SJCRH30 (cell line): ENCODE measurements at regions not wholly inside any gene's neighbourhood (a gene's known extent, or its start where the extent isn't known, plus 50 kb on each side); places are given as distances from the start of the nearest gene placed in this dataset.

Experiments
- DNase-seq, 2 experiments: peaks; one replicate each; pipeline ENCODE4 v3.0.0-alpha.2; 2015 to 2020
- H3K27ac ChIP-seq: fragments of 250-450 bp; sonication (Bioruptor Pico); 2 replicates; pipeline ENCODE4 v1.5.1; 2020; ENCODE audit warnings: mild to moderate bottlenecking, moderate library complexity
- H3K27me3 ChIP-seq: fragments of 250-450 bp; sonication (Bioruptor Pico); 2 replicates; pipeline ENCODE4 v1.5.1; 2020; ENCODE audit warnings: mild to moderate bottlenecking, moderate library complexity
- H3K36me3 ChIP-seq: fragments of 250-450 bp; sonication (Bioruptor Pico); 2 replicates; pipeline ENCODE4 v1.5.1; 2020; ENCODE audit warnings: mild to moderate bottlenecking, moderate library complexity
- H3K4me1 ChIP-seq: fragments of 250-450 bp; sonication (Bioruptor Pico); 2 replicates; pipeline ENCODE4 v1.5.1; 2020; ENCODE audit warnings: mild to moderate bottlenecking, moderate library complexity
- H3K4me3 ChIP-seq: fragments of 250-450 bp; sonication (Bioruptor Pico); 2 replicates; pipeline ENCODE4 v1.5.1; 2020; ENCODE audit warnings: mild to moderate bottlenecking, moderate library complexity
- H3K9me3 ChIP-seq: fragments of 250-450 bp; sonication (Bioruptor Pico); replicated peaks from 2 replicates; pipeline ENCODE4 v1.5.1; 2020; ENCODE audit warnings: mild to moderate bottlenecking, moderate library complexity

DNA sequence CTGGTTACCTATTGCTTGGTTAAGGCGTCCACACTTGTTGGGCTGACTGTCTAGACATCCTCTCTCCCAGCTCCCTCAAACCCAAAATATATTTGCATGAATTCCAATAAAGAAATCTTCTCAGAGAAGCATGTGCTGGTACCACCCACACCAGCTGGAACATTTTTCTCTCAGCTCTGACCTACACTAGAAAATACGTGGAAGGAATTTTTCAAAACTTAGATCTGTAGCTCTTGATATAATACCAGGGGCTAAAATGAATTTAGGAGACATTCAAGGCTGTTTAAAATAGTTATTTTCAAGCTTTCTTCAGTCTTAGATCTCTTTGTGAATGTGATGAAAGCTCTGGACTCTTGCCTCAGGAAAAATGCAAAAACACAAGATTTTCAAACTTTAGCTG lies 590.4 kb downstream of the PDCD6IP start:
- no peak for DNase-seq
- H3K9me3 ChIP-seq: no peaks in the 10 kb centered on the region
- no peaks in the 10 kb centered on the region for H3K4me1 ChIP-seq
- no peaks in the 10 kb centered on the region for H3K27me3 ChIP-seq
- H3K27ac ChIP-seq: no peak overlapping the region
- no peak overlapping the region for H3K4me3 ChIP-seq
- H3K36me3 ChIP-seq: no peaks in the 10 kb centered on the region

DNA sequence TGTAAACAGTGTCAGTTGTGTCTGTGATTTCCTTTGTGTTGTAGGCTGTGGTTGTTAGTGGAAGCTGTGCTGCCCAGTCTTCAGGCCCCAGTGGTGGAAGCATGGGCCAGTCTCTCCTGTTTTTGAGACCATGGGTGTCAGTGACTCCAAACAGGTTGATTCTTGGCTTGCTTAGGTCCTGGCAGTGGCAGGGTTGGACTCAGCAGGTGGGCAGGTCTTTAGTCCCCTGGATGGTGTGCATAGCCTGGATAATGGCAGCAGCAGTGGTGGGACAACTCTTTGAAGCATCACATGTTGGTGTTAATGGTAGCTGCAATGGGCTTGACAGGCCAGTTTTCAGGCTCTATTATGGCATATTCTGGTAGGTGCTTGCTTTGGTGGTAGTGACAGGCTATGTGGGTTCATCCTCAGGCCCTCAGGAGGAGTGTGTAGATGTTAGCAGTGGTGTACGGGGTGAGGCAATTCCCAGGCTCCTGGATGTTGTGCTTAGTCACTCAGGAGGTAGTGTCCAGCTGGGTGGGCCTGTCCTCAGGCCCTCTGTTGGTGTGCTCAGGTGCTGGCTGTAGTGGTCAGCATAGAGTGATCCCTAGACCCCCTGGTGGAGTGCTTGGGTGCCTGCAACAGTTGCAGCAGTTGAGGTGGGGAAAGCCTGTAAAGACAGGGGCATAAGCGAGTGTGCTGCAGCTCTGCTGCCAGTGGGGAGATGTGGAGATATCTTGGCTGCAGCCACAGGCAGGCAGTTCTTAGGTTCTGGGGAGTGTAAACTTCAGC lies 596.7 kb downstream of the PDCD6IP start:
- no peak overlapping the region for H3K27ac ChIP-seq
- DNase-seq: no peak
- H3K36me3 ChIP-seq: no peaks in the 10 kb centered on the region
- no peak overlapping the region for H3K4me3 ChIP-seq
- H3K4me1 ChIP-seq: no peaks in the 10 kb centered on the region
- H3K27me3 ChIP-seq: no peaks in the 10 kb centered on the region
- H3K9me3 ChIP-seq: no peaks in the 10 kb centered on the region

DNA sequence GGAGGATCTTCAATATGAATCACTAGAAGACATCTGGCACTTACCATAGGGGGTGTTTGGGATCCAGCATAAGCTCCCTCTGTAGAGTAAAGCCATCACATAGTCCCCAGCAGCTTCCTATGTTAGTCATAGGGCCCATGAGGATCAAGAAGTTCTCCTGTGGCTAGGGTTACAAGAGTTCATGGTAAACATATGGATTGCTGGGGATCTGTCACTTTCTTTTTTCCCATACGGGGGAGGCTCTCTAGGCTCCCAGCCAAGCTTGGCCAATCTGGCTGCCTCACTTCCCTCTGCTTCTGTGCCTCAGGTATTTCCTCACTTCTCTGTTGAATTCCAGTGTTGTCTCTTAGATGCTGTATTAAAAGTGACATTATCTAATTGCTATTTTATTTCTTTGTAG lies 597.9 kb downstream of the PDCD6IP start:
- no peak overlapping the region for H3K27ac ChIP-seq
- no peak for DNase-seq
- H3K4me1 ChIP-seq: no peaks in the 10 kb centered on the region
- H3K9me3 ChIP-seq: no peaks in the 10 kb centered on the region
- H3K4me3 ChIP-seq: no peak overlapping the region
- H3K36me3 ChIP-seq: no peaks in the 10 kb centered on the region
- no peaks in the 10 kb centered on the region for H3K27me3 ChIP-seq

- no peak overlapping the region for H3K4me3 ChIP-seq
- no peaks in the 10 kb centered on the region for H3K36me3 ChIP-seq
- DNase-seq: no peak
- H3K27ac ChIP-seq: no peak overlapping the region
- H3K4me1 ChIP-seq: no peaks in the 10 kb centered on the region
- H3K27me3 ChIP-seq: no peaks in the 10 kb centered on the region
- H3K9me3 ChIP-seq: no peaks in the 10 kb centered on the region
Observed at GRCh38 chr3:34396956-34397355, 598.5 kb downstream of the PDCD6IP start.

DNA sequence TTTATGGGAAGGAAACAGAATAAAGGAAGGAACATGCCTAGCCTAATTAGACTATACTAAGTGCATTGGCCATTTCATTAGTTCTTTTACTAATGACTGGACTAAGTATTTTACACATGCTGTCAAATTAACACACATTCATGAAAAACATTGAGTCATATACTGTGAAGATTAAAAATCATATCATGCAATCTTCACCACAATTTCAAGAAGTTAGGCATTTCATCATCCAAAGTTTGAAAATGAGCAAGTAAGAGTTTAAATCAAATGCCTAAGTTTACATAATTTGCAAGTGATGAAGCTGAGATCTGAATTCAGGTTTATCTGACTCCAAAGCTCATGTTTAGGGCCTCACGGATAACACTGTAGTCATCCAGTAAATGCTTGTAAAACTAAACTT lies 601.0 kb downstream of the PDCD6IP start:
- DNase-seq: no peak
- H3K4me1 ChIP-seq: no peaks in the 10 kb centered on the region
- no peaks in the 10 kb centered on the region for H3K36me3 ChIP-seq

DNA sequence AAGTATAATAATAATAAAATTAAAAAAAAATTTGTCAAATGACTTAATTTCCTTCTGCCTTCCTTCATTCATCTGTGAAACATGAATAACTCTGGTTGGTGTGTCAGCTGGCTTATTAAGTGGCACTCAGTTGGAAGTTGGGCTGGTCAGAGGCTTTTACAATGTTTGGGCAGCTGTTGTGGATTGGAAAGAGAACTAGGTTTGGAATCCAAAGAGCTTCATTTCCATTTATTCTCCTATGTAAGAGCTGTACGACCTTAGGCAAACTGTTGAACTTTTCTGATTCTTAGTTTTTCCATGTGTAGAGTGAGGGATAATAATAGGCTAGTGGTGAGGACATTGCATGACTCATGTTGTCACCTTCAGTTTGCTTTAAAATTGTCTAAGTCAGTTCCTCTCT lies 606.7 kb downstream of the PDCD6IP start:
- Histone ChIP-seq H3K4me1 (peaks cover 5% of the 10 kb centered on the region), H3K27ac (peak overlapping the region; percentile 35; the same call in 1 of the 2 replicates), H3K9me3 (no peaks in the 10 kb centered on the region), H3K36me3 (no peaks in the 10 kb centered on the region), H3K4me3 (no peak overlapping the region), H3K27me3 (no peaks in the 10 kb centered on the region)
- peak; percentile 51 to 80 for DNase-seq

More for the DNA sequence above, 601.0 kb downstream of the PDCD6IP start:
- Histone ChIP-seq H3K27ac (no peak overlapping the region), H3K4me3 (no peak overlapping the region), H3K9me3 (no peaks in the 10 kb centered on the region), H3K27me3 (no peaks in the 10 kb centered on the region)

GRCh38 chr3:34407281-34407680 lies 608.9 kb downstream of the PDCD6IP start:
- H3K27ac ChIP-seq: no peak overlapping the region
- no peaks in the 10 kb centered on the region for H3K9me3 ChIP-seq
- no peaks in the 10 kb centered on the region for H3K36me3 ChIP-seq
- DNase-seq: no peak
- H3K4me3 ChIP-seq: no peak overlapping the region
- H3K27me3 ChIP-seq: no peaks in the 10 kb centered on the region
- peaks cover 5% of the 10 kb centered on the region for H3K4me1 ChIP-seq

- H3K27me3 ChIP-seq: no peaks in the 10 kb centered on the region
- no peak overlapping the region for H3K4me3 ChIP-seq
- DNase-seq: no peak
- H3K4me1 ChIP-seq: peaks cover 5% of the 10 kb centered on the region
- no peaks in the 10 kb centered on the region for H3K36me3 ChIP-seq
- no peak overlapping the region for H3K27ac ChIP-seq
- no peaks in the 10 kb centered on the region for H3K9me3 ChIP-seq
Observed at GRCh38 chr3:34408088-34408487, 609.7 kb downstream of the PDCD6IP start.

- Histone ChIP-seq H3K27me3 (no peaks in the 10 kb centered on the region), H3K27ac (no peak overlapping the region), H3K9me3 (no peaks in the 10 kb centered on the region), H3K4me1 (no peaks in the 10 kb centered on the region), H3K36me3 (no peaks in the 10 kb centered on the region), H3K4me3 (no peak overlapping the region)
- no peak for DNase-seq
Observed at GRCh38 chr3:34411596-34411995, 613.2 kb downstream of the PDCD6IP start.

DNA sequence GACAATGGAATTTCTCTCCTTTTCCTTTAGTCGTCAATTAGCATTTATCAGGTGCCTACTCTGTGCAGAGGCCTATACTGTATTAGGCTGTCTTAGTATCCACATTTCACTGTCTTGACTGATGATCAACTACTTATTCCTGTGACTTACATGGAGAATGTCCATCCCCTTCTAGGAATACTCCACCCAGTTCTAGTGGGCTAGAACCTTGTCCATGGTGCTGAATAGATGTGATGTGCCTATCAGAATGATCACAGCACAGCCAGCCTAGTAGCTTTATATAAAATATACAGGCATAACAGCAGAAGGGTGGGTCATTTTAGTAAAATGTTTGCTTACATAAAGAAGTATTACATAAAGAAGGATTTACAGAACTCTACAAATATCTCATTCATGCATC lies 621.4 kb downstream of the PDCD6IP start:
- Histone ChIP-seq H3K4me1 (no peaks in the 10 kb centered on the region), H3K4me3 (no peak overlapping the region), H3K27me3 (no peaks in the 10 kb centered on the region), H3K27ac (no peak overlapping the region), H3K9me3 (no peaks in the 10 kb centered on the region), H3K36me3 (no peaks in the 10 kb centered on the region)
- peak; percentile 13 to 53 for DNase-seq

- no peaks in the 10 kb centered on the region for H3K36me3 ChIP-seq
- H3K27ac ChIP-seq: no peak overlapping the region
- no peaks in the 10 kb centered on the region for H3K27me3 ChIP-seq
- H3K4me1 ChIP-seq: no peaks in the 10 kb centered on the region
- no peaks in the 10 kb centered on the region for H3K9me3 ChIP-seq
- no peak for DNase-seq
- H3K4me3 ChIP-seq: no peak overlapping the region
Observed at GRCh38 chr3:34421762-34422161, 623.3 kb downstream of the PDCD6IP start.

DNA sequence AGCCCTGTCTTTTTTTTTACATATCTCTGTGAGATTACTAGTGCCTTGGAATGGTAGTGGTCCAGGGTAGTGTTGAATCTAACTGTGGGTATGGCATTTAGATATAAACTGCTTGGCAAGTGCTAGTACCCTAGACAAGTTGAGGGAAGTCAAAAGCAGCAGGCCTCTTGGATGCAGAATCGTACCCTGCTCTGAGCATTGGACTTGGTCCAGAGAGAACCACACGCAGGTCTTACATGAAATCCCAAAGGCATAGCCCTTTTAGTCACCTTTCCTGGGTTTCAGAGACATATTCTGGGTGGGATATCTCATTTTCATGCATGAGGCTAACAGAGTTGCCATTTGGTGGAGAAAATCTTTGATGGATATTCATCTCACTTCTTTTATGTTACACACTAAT lies 641.4 kb downstream of the PDCD6IP start:
- Histone ChIP-seq H3K27ac (no peak overlapping the region), H3K4me1 (no peaks in the 10 kb centered on the region), H3K27me3 (no peaks in the 10 kb centered on the region), H3K36me3 (no peaks in the 10 kb centered on the region), H3K4me3 (no peak overlapping the region), H3K9me3 (no peaks in the 10 kb centered on the region)
- no peak for DNase-seq

DNA sequence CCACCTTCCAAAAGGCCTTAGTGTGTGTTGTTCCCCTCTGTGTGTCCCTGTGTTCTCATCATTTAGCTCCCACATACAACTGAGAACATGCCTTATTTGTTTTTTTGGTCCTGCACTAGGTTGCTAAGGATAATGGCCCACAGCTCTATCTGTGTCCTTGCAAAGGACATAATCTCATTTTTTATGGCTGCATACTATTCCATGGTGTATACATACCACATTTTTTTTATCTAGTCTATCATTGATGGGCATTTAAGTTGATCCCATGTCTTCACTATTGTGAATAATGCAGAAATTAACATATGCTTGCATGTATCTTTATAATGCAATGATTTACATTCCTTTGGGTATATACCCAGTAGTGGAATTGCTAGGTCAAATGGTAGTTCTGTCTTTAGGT lies 645.7 kb downstream of the PDCD6IP start:
- Histone ChIP-seq H3K9me3 (no peaks in the 10 kb centered on the region), H3K27ac (no peak overlapping the region), H3K4me3 (no peak overlapping the region), H3K4me1 (no peaks in the 10 kb centered on the region), H3K36me3 (no peaks in the 10 kb centered on the region), H3K27me3 (no peaks in the 10 kb centered on the region)
- DNase-seq: no peak

DNA sequence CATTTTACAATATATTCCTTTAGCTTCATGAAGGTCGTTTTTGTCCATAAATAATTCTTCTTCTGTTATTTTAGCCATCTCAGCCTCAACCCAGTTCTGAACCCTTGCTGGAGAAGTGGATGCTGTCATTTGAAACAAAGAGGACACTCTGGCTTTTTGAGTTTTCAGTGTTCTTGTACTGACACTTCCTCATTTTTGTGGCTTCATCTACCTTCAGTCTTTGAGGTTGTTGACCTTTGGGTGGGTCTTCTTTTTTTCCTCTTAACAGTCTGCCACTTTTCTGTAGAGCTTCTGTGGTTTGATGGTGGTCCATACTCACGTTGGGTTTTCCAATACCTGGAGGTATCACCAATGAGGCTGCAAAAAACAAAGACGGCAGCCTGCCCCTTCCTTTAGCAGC lies 650.9 kb downstream of the PDCD6IP start:
- Histone ChIP-seq H3K9me3 (no peaks in the 10 kb centered on the region), H3K4me1 (no peaks in the 10 kb centered on the region), H3K27ac (no peak overlapping the region), H3K4me3 (no peak overlapping the region), H3K27me3 (no peaks in the 10 kb centered on the region), H3K36me3 (no peaks in the 10 kb centered on the region)
- DNase-seq: no peak

GRCh38 chr3:34463414-34463813 lies 665.0 kb downstream of the PDCD6IP start:
- Histone ChIP-seq H3K4me3 (no peak overlapping the region), H3K9me3 (no peaks in the 10 kb centered on the region), H3K36me3 (no peaks in the 10 kb centered on the region), H3K27me3 (no peaks in the 10 kb centered on the region), H3K4me1 (no peaks in the 10 kb centered on the region), H3K27ac (no peak overlapping the region)
- no peak for DNase-seq

GRCh38 chr3:34464646-34465045 lies 666.2 kb downstream of the PDCD6IP start:
- no peak overlapping the region for H3K27ac ChIP-seq
- no peaks in the 10 kb centered on the region for H3K9me3 ChIP-seq
- H3K36me3 ChIP-seq: no peaks in the 10 kb centered on the region
- no peak for DNase-seq
- H3K4me3 ChIP-seq: no peak overlapping the region
- no peaks in the 10 kb centered on the region for H3K4me1 ChIP-seq
- H3K27me3 ChIP-seq: no peaks in the 10 kb centered on the region
